A549 (cell line): ENCODE measurements at regions not wholly inside any gene's neighbourhood (a gene's known extent, or its start where the extent isn't known, plus 50 kb on each side); places are given as distances from the start of the nearest gene placed in this dataset.

Source experiments
- ATAC-seq, 2 experiments: fragments of 200-7000 bp in 1 of 2; fragments of >200 bp in 1 of 2; cut with Nextera tagmentation in 1 of 2; cut with Tn5 transposase in 1 of 2; 3 replicates each; pipeline versions ENCODE4 v1.8.0 to v1.9.1; 2018 to 2020; ENCODE audit warnings: mild to moderate bottlenecking in 1 of 2, moderate library complexity in 1 of 2
- CTCF ChIA-PET: fragments of 300-600 bp; sonication (Branson Sonifier 250); formaldehyde crosslinking; extraction: SDS; loops from one replicate; lab custom pipeline; 2021; ENCODE audit warnings: antibody characterized with exemption, inconsistent platforms; lab: Yijun Ruan, JAX
- POLR2A ChIA-PET: fragments of 350-600 bp; formaldehyde crosslinking; extraction: SDS; loops from one replicate; lab custom pipeline; 2021; ENCODE audit warnings: antibody characterized with exemption, inconsistent platforms; lab: Yijun Ruan, JAX
- DNase-seq, 2 experiments: peaks; one replicate each; pipeline versions ENCODE4 v3.0.0 to v3.0.0-alpha.2; 2011 to 2016; ENCODE audit warnings: low read depth in 1 of 2, low spot score in 1 of 2
- FAIRE-seq: peaks from 2 replicates; lab custom pipeline; 2011; peaks lifted over from hg19 to GRCh38; lab: Jason Lieb, UNC
- H3K27ac ChIP-seq, 2 experiments: fragments of >200 bp; sonication (Bioruptor Twin); formaldehyde crosslinking; 3 replicates each; pipeline ENCODE4 v1.5.1; 2016 to 2017
- H3K4me1 ChIP-seq: fragments of >200 bp; sonication (Bioruptor Twin); formaldehyde crosslinking; 3 replicates; pipeline ENCODE4 v1.6.1; 2016
- H3K4me2 ChIP-seq: fragments of >200 bp; sonication (Bioruptor Twin); formaldehyde crosslinking; 3 replicates; pipeline ENCODE4 v1.6.1; 2016
- H3K4me3 ChIP-seq: fragments of >200 bp; sonication (Bioruptor Twin); formaldehyde crosslinking; 3 replicates; pipeline ENCODE4 v1.5.1; 2016
- H3K9me3 ChIP-seq: fragments of >200 bp; sonication (Bioruptor Twin); formaldehyde crosslinking; 3 replicates; pipeline ENCODE4 v1.6.1; 2016
- BCL3 ChIP-seq: fragments of >200 bp; sonication (Bioruptor Twin); formaldehyde crosslinking; IDR thresholded peaks from 3 replicates; pipeline ENCODE4 v1.6.1; 2016
- BHLHE40 ChIP-seq: IDR thresholded peaks from 2 replicates; pipeline ENCODE4 v1.6.1; 2012; ENCODE audit warnings: low read depth, low read length, inconsistent platforms
- CBX2 ChIP-seq: fragments of 200-600 bp; sonication (generic); IDR thresholded peaks from 2 replicates; pipeline ENCODE4 v1.6.1; 2016; ENCODE audit warnings: low read depth, mild to moderate bottlenecking, borderline replicate concordance
- CHD4 ChIP-seq: fragments of 200-600 bp; sonication (generic); IDR thresholded peaks from 2 replicates; pipeline ENCODE4 v1.6.1; 2016; ENCODE audit warnings: antibody characterized with exemption, mild to moderate bottlenecking, borderline replicate concordance
- EHF ChIP-seq: fragments of 250-450 bp; sonication (Bioruptor Pico); IDR thresholded peaks from 2 replicates; pipeline ENCODE4 v1.5.0; 2020; ENCODE audit warnings: mild to moderate bottlenecking
- GATA3 ChIP-seq: IDR thresholded peaks from 2 replicates; pipeline ENCODE4 v1.6.1; 2012; ENCODE audit warnings: borderline replicate concordance
- HEYL ChIP-seq: fragments of 250-450 bp; sonication (Bioruptor Pico); IDR thresholded peaks from 2 replicates; pipeline ENCODE4 v1.8.0; 2021; ENCODE audit warnings: mild to moderate bottlenecking, moderate library complexity
- HOXA7 ChIP-seq: fragments of 250-450 bp; sonication (Bioruptor Pico); IDR thresholded peaks from 2 replicates; pipeline ENCODE4 v1.5.0; 2020; ENCODE audit warnings: mild to moderate bottlenecking, moderate library complexity
- HOXB13 ChIP-seq: fragments of 250-450 bp; sonication (Bioruptor Pico); IDR thresholded peaks from 2 replicates; pipeline ENCODE4 v1.5.0; 2020; ENCODE audit warnings: low read depth, mild to moderate bottlenecking, moderate library complexity
- JUNB ChIP-seq: fragments of >200 bp; sonication (Bioruptor Twin); formaldehyde crosslinking; IDR thresholded peaks from 2 replicates; pipeline ENCODE4 v1.6.1; 2016
- NFE2L2 ChIP-seq: fragments of 150-350 bp; conservative IDR thresholded peaks from 2 replicates; pipeline ENCODE4 v1.6.1; 2014; ENCODE audit warnings: low read length
- NPAS2 ChIP-seq: fragments of 250-450 bp; sonication (Bioruptor Pico); IDR thresholded peaks from 2 replicates; pipeline ENCODE4 v1.8.0; 2022; ENCODE audit warnings: mild to moderate bottlenecking, moderate library complexity, borderline replicate concordance
- PBX3 ChIP-seq: IDR thresholded peaks from 2 replicates; pipeline ENCODE4 v1.6.1; 2012
- POLR2A ChIP-seq: IDR thresholded peaks from 2 replicates; pipeline ENCODE4 v1.6.1; 2012; ENCODE audit warnings: mild to moderate bottlenecking, low read length
- POLR2AphosphoS2 ChIP-seq: conservative IDR thresholded peaks from 2 replicates; pipeline ENCODE4 v1.6.1; 2012; ENCODE audit warnings: low read length, improper control_type of control experiment, inconsistent platforms
- RARB ChIP-seq: fragments of 250-450 bp; sonication (Bioruptor Pico); IDR thresholded peaks from 2 replicates; pipeline ENCODE4 v1.8.0; 2021; ENCODE audit warnings: mild to moderate bottlenecking, moderate library complexity
- RCOR1 ChIP-seq: fragments of 150-350 bp; IDR thresholded peaks from 2 replicates; pipeline ENCODE4 v1.6.1; 2014; ENCODE audit warnings: antibody characterized with exemption, low read length, low read depth
- REST ChIP-seq: fragments of 200-600 bp; sonication (generic); IDR thresholded peaks from 2 replicates; pipeline ENCODE4 v1.6.1; 2016; ENCODE audit warnings: antibody characterized with exemption, mild to moderate bottlenecking, moderate library complexity
- RFX5 ChIP-seq: fragments of 450-650 bp; IDR thresholded peaks from 2 replicates; pipeline ENCODE4 v1.7.1; 2014; ENCODE audit warnings: antibody characterized with exemption, mild to moderate bottlenecking, moderate library complexity
- SMC3 ChIP-seq: fragments of >200 bp; sonication (Bioruptor Twin); formaldehyde crosslinking; IDR thresholded peaks from 3 replicates; pipeline ENCODE4 v1.6.1; 2018; ENCODE audit warnings: inconsistent platforms
- TFCP2L1 ChIP-seq: fragments of 250-450 bp; sonication (Bioruptor Pico); IDR thresholded peaks from 2 replicates; pipeline ENCODE4 v1.5.0; 2021; ENCODE audit warnings: mild to moderate bottlenecking
- TP53 ChIP-seq: fragments of 250-450 bp; sonication (Bioruptor Pico); IDR thresholded peaks from 2 replicates; pipeline ENCODE4 v1.5.0; 2021; ENCODE audit warnings: mild to moderate bottlenecking, moderate library complexity
- ZC3H11A ChIP-seq: fragments of 450-650 bp; IDR thresholded peaks from 2 replicates; pipeline ENCODE4 v1.6.1; 2014; ENCODE audit warnings: antibody characterized with exemption, mild to moderate bottlenecking
- ZFP36 ChIP-seq: fragments of 450-650 bp; IDR thresholded peaks from 2 replicates; pipeline ENCODE4 v1.6.1; 2014; ENCODE audit warnings: borderline replicate concordance; ENCODE audit not compliant: partially characterized antibody
- WGBS: methylation state at CpG from one replicate; pipeline ENCODE4 v1.1.6; 2017; ENCODE audit errors: missing lambda C conversion rate; 5-methylcytosine and 5-hydroxymethylcytosine counted together

GRCh38 chr5:158413122-158413680 lies 554.3 kb upstream of the CLINT1 start:
- CTCF ChIA-PET, result no interaction called here
- TF ChIP-seq NPAS2 (CRISPR knock-in tag), result no peak
- no peak for TF ChIP-seq RCOR1
- TF ChIP-seq EHF (CRISPR knock-in tag), result no peak
- no peak for TF ChIP-seq HEYL (CRISPR knock-in tag)
- TF ChIP-seq RFX5, result no peak
- TF ChIP-seq TFCP2L1 (CRISPR knock-in tag), result no peak
- TF ChIP-seq TP53 (CRISPR knock-in tag), result no peak
- TF ChIP-seq, all 56 proteins: peak for 0
- POLR2A ChIA-PET, result no interaction called here

GRCh38 chr5:158410976-158411375 lies 552.0 kb upstream of the CLINT1 start:
- DNase-seq (no peak), FAIRE-seq (no peak), ATAC-seq (no peak)
- CTCF ChIA-PET, result no interaction called here
- Histone ChIP-seq H3K9me3 (no peaks in the 10 kb centered on the region), H3K4me1 (peaks cover 9% of the 10 kb centered on the region; the same call in 2 of the 3 replicates), H3K27ac (no peak overlapping the region), H3K4me2 (no peak overlapping the region), H3K4me3 (no peak overlapping the region)
- POLR2A ChIA-PET, result no interaction called here
- TF ChIP-seq ZC3H11A, result no peak
- no peak for TF ChIP-seq POLR2AphosphoS2
- no peak for TF ChIP-seq JUNB
- no peak for TF ChIP-seq NFE2L2
- no peak for TF ChIP-seq ZFP36
- no peak for TF ChIP-seq SMC3
- TF ChIP-seq CBX2, result no peak
- no peak for TF ChIP-seq BCL3
- no peak for TF ChIP-seq TP53 (CRISPR knock-in tag)
- no peak for TF ChIP-seq BHLHE40
- no peak for TF ChIP-seq HOXA7 (CRISPR knock-in tag)
- no peak for TF ChIP-seq HOXB13 (CRISPR knock-in tag)
- no peak for TF ChIP-seq RARB (CRISPR knock-in tag)
- TF ChIP-seq POLR2A, result no peak
- no peak for TF ChIP-seq REST
- TF ChIP-seq GATA3, result no peak
- TF ChIP-seq CHD4, result no peak
- no peak for TF ChIP-seq PBX3

More at GRCh38 chr5:158413122-158413680, 554.3 kb upstream of the CLINT1 start:
- H3K27ac ChIP-seq, result no peak overlapping the region
- FAIRE-seq, result peak; percentile 43
- no peak overlapping the region for H3K4me3 ChIP-seq
- H3K4me2 ChIP-seq, result no peak overlapping the region
- 46% methylated on average over 4 of the region's 4 CpGs for WGBS
- DNase-seq, result no peak
- H3K4me1 ChIP-seq, result peaks cover 9% of the 10 kb centered on the region; the same call in 2 of the 3 replicates
- no peak for ATAC-seq
- H3K9me3 ChIP-seq, result no peaks in the 10 kb centered on the region
